ENCODE measurements at regions not wholly inside any gene's neighbourhood (a gene's known extent, or its start where the extent isn't known, plus 50 kb on each side); places are given as distances from the start of the nearest gene placed in this dataset.
"Not testable (repeated sequence)": the region's sequence is repeated elsewhere in the genome, so short reads cannot be mapped to it uniquely, and the experiment has no call there.

DNA sequence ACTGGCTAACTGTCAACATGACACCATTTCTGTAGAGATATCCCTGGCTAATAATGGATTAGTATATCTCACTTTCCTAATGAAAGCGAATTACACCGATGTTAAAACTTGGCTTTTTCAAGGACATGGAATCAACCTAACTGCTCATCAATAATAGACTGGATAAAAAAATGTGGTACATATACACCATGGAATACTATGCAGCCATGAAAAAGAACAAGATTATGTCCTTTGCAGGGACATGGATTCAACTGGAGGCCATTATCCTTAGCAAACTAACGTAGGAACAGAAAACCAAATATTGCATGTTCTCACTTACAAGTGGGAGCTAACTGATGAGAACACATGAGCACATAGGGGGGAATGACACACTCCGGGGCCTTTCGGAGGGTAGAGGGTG, 62.6 kb downstream of the ZIC1 start:
- DNase-seq = no peak

DNA sequence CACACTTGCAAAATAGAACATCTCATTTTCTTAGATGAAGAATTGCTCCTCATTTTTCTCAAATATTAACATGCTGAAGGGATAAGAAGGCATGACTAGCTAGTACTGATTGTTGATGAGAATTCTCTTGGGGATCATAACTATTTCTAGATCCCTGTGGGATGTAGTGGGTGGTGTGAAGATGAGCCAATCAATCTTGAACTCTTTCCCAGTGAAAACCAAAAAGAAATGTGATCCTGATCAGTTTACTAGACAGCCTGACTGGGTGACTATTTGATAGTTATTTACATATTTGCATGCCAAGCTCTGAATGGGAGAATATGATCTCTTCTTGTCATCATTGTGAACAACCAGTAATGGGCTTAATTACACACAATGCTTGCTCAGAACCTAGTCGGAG, 63.7 kb downstream of the ZIC1 start:
- no peak for DNase-seq

DNA sequence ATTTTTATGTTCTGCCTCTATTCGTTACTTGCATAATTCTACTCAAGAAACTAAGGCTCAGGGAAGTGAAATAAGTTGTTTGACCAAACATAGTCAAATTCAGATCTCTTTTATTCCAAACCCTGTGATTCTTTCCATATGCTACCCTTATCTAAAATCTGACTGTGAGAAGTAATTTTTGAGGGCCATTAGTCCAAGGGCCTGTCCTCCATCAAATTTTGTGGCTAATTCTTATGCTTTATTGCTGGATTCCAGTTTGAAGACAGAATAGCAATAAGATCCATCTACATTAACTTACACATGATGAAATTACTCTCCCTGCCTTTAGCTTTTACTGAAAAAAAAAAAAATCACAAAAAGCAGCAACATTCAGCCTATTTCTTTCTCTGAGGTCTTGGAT, 74.0 kb downstream of the ZIC1 start:
- DNase-seq = no peak

DNA sequence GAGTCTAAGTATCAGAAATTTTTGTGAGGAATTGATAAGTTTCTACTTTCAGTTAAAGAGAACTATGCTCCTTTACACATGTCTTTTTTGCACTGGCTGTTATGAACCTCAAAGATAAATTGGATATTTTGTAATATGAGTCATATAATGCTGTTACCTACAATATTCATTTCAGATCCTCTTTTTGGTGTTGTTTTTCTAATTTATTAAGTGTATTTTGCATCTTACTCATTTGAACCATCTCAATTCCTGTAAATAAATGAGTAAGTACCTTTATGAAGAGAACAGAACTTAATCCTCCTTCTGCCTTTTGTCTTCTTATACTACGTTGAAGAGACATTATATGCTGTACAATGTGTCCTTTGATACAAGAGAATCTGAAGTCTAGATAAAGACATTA, 74.4 kb downstream of the ZIC1 start:
- no peak for DNase-seq

GRCh38 chr3:147493065-147493464, 83.9 kb downstream of the ZIC1 start:
- no peak for DNase-seq

DNA sequence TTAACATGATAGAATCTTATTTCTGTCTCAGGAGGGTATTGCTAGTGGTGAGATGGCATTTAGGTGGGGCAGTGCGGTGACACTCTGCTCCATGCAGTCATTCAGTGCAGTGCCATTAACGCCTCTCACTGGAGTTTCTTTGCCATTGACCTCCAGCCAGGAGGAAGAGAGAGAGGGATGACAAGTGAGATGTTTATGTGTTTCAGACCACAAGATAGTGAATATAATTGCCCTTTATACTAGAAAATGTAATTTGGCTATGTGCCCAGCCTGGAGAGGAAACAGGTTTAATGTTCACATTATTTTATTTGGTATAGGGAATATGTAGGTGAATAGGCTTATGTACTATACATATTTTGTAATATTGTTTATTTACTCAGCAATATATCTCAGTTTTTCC, 84.5 kb downstream of the ZIC1 start:
- peak; percentile 3 to 13 for DNase-seq

DNA sequence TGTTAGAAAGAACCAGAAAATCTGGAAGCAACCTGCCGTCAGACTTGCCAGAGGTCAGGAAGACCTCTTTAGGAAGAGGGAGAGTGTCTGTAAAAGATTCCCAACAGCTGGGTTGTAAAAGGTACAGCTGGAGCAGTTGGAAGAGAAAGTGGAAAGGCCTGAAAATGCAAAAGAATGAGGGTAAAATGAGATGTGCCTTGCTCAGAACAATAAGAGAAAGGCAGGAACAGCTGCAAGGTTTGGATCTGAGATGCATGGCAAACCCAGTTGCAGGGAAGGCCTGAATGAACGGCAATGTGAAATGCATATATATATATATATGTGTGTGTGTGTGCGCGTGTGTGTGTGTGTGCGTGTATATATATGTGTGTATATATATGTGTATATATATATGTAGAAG, 88.1 kb downstream of the ZIC1 start:
- DNase-seq = no peak

DNA sequence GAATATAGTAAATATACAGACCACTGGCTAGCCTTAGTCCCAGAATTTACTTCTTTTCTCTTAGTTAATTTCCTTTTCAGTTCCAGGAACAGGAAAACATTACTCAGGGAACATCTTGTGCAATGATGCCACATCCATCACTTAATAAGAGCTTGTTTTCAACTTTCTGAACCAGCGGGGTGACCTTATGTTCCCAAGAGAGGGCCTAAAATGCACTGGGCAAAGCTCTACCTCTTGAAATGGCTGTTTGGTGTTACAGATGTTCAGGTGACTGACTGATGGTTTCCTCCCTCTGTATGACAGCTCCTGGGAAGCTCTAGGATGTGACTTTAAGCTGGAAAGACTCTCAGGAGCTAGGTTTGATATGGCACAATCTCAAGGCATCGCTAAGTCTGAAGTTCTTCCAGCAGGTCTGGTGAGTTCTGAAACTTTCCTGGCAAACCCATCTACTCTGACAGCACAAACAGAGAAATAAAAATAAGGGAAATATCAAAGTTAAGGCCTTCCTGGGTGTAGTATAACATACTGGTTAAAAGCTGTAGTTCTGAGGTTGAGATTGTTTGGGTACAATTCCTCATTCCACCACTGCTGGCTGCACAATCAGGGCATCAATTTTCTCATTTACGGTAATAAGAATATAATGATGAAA, 98.6 kb downstream of the ZIC1 start:
- no peak for DNase-seq

- DNase-seq = no peak
Observed at GRCh38 chr3:147509448-147509847, 100.3 kb downstream of the ZIC1 start.

- DNase-seq = no peak
Observed at GRCh38 chr3:147513785-147514184, 104.6 kb downstream of the ZIC1 start.

DNA sequence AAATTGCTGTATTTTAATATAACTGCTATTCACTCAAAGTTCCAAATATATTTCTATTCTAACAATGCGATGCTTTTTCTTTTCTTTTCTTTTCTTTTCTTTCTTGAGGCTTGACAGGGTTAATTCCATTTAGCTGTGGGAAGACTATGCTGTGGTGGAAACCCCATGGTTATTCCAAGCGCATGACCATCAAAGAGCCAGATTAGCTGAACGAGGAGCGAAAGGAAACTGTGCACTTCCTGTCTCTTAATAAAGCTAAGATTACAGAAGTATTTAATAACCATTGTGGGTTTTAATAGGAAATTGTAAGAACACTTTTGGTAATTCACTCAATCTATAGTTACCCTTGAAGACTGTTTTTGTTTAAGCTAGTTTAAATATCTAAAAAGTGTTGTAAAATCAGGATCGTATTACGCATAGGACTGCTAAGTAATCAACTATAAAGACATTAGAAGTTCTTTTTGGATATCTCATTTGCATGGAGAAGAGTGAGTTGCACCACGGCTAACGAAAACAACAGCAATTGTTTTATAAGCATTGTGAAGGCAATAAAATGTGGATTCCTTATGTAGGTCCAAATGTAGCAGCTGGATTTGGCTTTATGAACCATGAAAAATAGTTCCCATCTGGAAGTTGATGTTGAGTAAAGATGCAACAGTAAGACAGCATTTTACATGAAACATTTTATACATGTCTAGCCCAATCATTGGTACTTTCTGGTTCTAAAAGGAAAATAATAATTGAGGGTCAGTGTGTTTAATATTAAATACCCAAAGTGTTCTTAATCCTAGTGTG, 105.4 kb downstream of the ZIC1 start:
- no peak for DNase-seq

DNA sequence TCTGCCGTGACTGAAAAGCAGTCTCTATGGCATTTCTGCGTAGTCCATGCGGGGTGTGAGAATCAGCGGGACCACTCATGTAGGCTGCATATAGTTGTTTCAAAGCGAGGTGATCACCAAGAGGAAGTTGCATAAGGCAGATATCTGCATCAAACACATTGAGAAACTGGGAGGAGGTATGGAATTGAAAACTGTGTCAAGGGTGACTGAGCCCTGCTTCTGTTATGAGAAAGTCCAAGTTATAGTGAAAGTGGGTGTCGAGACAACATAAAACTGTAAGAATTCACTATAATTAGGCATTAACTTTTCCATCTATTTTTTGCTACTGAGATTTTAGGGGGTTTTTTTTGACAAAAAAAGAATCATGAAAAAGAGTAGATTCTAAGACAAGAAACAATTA, 109.3 kb downstream of the ZIC1 start:
- DNase-seq = no peak

DNA sequence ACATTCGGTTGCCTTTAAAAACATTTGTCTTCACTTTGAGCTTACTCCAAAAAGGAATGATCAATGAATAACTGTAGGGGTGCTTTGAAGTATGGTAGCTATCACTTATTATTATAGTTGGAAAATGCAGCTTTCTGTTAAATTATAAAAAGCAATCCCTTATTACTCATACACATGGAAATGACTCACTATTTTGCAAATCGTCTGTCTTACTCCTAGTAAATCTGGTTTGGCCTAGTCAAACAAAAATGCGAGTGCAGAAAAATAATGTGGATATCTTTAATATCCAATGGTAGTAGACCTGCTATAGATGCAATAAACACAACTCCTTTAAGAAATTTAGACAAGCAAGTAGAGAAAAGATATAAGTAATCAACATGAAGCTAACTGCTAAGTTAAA, 112.5 kb downstream of the ZIC1 start:
- no peak for DNase-seq

DNA sequence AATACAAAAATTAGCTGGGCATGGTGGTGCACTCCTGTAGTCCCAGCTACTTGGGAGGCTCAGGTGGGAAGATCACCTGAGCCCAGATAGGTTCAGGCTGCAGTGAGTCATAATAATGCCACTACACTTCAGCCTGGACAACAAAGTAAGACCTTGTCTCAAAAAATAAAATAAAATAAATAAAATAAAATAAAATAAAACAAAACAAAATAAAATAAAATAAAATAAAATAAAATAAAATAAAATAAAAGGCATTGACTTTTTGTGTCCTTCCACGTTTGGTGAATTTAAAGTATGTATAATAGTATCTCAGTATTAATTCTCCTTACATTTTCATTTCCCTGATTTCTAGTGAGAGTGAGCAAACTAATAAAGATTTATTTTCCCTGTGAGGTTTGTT, 113.6 kb downstream of the ZIC1 start:
- not testable (repeated sequence) for DNase-seq

GRCh38 chr3:147529551-147529950, 120.4 kb downstream of the ZIC1 start:
- no peak for DNase-seq

DNA sequence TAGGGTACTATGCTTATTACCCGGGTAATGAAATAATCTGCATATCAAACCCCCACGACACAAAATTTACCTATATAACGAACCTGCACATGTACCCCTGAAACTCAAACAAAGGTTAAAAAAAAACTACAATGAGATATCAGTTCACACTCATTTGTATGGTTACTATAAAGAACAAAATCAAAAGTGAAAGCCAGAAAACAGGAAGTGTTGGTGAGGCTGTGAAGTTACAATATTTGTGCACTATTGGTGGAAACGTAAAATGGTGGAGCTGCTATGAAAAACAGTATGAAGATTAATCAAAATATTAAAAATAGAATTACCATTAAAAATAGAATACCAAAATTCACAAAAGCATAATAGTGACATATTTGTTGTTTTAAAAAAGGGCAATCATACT, 128.9 kb downstream of the ZIC1 start:
- DNase-seq = no peak

GRCh38 chr3:147540921-147541320, 131.8 kb downstream of the ZIC1 start:
- DNase-seq = no peak

- DNase-seq = no peak
Observed at GRCh38 chr3:147544290-147544689, 135.1 kb downstream of the ZIC1 start.

GRCh38 chr3:147551491-147551890, 142.3 kb downstream of the ZIC1 start:
- DNase-seq = no peak

DNA sequence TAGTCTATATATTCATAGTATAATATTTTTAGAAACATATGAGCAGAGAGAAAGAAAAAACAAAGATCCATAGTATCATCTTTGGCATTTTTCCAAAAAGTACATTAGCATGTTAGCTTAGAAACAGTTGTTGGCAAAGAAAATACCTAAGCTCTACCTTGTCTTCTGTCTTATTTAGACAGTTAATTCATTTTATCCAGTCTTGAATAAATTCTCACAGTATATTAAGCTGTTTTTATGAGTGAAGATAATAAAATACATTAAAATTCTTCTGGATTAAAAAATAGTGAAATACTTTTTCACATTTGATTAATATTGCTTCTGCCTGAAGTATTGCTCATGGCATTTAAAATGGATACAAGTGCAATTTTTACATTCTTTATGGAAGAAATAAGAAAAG, 145.2 kb downstream of the ZIC1 start:
- no peak for DNase-seq

GRCh38 chr3:147572970-147573340, 163.8 kb downstream of the ZIC1 start:
- no peak for DNase-seq

DNA sequence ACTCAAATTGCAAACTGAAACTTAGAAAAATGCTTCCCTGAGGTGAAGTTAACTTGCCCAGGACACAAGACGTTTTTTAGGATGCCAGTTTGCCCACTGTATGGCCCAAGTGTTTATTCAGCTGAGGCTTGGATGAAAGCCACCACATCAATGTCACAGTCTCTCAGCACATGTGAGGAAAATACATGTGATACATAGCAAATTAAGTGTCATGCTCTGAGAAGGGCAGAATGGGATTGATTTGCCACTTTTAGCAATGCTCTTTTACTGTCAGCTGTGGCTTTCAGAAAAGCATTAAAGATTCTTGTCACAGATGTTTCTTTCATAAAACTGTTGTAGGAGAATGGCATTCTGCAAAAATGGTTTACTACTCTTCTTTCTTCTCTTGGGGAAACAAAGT, 165.5 kb downstream of the ZIC1 start:
- peak; percentile 32 to 38 for DNase-seq

- DNase-seq = no peak
Observed at GRCh38 chr3:147575391-147575790, 166.2 kb downstream of the ZIC1 start.

GRCh38 chr3:147582642-147583041, 173.5 kb downstream of the ZIC1 start:
- no peak for DNase-seq

DNA sequence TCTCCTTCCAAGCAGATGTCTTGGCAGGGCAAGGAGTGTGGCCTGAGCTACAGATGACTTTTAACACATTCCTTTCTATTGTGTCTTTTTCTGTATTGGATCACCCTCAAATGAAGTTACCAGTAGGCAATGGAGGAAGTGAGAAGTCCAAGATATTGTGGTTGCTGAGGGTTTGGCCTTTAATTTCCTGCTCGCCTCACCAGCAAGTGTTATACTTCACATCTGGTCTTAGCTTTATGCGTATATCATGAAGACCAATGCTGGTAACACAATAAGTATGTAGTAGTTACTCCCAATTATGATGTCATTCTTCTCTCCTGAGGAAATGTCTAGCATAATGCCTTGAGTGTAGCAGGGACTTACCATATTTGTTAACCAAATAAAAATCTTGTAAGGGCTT, 179.9 kb downstream of the ZIC1 start:
- no peak for DNase-seq
